Suppressor macrophage (primary cell): ENCODE measurements at regions not wholly inside any gene's neighbourhood (a gene's known extent, or its start where the extent isn't known, plus 50 kb on each side); places are given as distances from the start of the nearest gene placed in this dataset.
"Not testable (repeated sequence)": the region's sequence is repeated elsewhere in the genome, so short reads cannot be mapped to it uniquely, and the experiment has no call there.

ENCODE experiments used
- DNase-seq, 4 experiments: peaks; one replicate each; pipeline ENCODE4 v3.0.0-alpha.2; 2020 to 2022

DNA sequence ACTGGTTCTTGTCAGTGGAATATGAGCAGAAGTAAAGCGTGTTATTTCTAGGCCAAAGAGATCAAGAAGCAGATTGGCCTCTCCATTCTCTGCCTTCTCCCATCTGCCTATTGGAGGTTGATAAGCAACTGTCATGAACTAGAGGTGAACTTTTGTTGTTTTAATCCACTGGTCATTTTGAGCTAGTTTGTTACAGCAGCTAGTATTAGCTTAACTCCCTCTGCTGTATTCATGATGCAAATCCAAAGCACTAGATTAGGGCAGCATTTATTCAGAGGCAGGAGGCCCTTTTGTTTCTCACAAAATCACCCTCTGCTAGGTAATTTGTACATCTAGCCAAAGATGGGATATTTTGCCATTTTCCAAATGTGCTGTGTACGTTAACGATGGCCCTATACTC, 97.3 kb upstream of the DPT start:
- DNase-seq = no peak

DNA sequence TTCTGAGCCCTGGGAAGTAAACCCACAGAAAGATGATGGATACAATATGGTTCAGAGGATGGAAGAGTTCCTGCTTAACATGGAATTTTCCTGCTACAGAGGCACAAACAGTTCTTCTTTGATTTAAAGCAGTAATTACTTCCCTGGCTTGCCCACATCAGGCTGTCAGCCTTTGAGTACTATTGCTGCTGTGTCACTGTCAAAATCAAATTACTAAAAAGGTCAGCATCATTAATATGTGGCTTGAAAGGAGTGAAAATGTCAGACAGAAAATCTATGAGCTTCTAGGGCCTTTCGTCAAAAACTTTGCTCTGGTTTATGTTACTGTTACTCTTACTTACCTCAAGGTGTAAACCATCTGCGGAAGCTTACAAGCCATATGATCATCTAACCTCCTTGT, 98.6 kb upstream of the DPT start:
- DNase-seq = no peak

DNA sequence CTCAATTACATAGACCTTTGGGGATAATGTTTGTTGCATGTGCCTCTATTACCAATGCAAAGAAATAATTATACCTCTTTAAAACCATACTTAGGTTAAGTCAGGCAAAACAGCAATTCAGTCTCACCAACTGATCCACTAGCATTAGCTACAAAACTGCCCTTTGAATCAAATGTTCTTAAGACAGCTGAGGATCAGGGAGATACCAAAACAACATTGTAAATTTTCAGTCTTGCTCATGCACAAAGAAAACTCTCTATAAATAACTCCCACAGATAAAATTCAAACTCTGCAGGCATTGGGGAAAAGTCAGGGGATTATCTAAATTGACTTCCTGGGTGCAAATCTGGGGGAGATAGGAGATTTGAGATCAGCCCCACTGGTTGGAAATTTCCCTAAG, 100.9 kb upstream of the DPT start:
- DNase-seq = no peak

DNA sequence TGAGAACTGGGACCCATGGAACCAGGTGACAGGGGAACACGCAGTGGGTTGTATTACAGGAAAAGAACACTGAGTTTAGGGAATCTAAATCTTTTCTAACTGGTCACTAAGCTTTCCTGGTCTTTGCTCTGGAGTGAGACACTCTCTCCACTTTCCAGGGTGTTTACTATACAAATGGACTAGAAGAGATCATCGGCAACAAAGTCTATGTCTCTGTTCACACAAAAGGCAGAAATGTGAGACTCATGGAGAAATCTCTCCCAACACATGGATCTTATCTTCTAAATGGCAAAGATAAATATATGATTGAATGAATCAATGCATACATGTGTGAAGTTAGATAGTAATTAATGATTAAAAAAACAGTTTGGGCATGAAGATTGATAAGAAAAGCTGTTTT, 101.6 kb upstream of the DPT start:
- no peak for DNase-seq

DNA sequence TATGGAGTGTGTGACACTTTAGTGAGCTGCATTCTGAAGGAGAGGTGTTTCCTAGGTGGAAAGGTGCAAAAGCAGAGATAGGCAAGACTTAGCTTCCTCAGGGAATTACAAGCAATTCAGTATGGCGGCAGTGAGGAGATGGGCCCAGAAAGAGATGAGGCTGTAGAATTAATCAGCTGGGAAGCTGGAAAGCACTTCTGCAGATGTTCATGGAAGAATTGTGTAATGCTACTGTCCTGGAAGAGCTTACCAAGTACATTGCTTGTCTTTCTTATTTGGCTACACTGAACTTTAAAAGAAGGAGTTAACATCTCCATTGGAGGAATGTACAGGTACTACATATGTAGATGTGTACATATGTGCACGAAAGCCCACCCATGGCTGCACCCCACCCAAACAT, 103.7 kb upstream of the DPT start:
- DNase-seq = no peak

DNA sequence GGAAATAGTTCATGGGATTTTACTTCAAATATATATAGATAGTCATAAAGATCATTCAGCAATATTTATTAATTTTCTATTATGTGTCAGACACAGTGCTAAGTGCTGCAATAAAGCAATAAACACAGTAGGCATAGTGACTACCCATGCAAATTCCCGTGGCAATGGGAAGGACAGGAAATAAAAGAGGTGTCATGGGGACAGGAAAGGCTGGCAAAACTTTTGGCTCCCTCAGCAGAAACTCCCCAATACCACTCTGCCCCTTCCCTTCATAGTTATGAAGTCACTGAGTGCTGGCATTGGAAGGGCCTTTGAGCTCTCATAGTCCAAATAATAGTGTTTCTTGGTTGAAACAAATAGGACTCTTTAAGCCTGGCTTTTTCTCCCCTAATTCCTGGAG, 104.4 kb upstream of the DPT start:
- DNase-seq = peak in 1 of 4 experiments; percentile 13

DNA sequence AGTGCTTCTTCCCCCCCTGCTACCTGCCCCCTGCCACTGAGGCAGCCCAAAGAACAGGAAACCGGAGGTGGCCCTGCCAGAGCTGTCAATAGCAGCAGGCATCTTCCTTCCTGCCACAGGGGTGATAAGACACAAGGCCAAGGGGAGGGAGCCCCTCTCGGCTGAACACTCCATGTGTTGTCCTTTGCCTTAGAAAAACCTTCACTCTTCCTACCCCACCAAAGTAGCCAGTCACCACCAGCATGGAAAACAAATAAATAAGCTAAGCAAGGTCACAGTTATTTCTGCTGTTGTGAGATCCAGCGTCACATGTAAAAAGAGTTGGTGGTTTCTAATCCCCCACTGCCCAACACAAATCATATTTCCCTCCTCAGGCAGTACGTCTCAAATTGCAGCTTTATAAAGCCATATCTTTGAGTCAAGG, 104.8 kb upstream of the DPT start:
- no peak for DNase-seq

DNA sequence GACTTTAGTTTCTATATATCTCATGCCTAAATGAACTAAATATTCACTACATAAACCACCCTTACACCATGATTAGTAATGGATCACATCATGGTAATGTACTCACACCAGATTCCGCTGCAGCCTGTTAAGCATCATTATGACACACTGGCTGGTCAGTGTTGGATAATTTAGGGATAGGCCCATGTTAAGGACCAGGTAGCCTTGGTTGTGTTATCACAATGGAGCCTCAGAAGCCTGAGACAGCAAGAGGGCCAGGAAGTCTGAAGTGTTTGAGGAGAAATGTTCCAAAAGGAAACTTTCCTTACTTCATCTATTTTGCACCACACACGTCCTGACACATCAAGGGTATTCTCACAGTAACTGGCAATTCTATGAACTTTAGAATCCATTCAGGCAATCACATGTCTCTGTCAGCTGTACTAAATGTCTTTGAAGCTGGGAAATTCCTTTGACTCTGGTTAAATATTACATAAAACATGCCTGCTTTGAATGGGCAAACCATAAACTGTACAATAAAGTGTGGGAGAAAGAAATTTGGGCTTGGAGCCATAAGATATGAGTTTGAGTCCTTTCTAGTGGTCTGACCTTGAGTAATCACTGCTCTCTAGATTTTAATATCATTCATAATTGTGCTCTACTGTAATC, 105.3 kb upstream of the DPT start:
- DNase-seq = no peak

DNA sequence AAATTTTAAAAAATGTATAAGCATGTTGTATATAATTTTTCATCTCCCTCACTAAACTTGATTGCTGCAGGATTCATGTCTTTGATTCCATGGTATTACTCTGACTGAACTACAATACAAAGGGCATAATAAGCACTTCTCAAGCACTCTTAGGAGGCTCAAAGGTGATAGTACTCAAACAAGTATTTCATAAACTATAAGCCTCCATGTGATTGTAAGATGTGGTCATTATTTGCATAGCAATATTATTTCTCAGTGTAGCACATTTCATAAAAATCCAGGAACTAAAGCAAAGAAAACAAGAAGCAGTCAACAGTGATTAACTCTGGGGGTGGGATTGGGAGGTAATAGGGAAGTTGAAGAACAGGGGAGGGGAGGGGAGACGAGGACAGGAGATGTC, 106.2 kb upstream of the DPT start:
- peak; percentile 7 to 61 (median 38) for DNase-seq

DNA sequence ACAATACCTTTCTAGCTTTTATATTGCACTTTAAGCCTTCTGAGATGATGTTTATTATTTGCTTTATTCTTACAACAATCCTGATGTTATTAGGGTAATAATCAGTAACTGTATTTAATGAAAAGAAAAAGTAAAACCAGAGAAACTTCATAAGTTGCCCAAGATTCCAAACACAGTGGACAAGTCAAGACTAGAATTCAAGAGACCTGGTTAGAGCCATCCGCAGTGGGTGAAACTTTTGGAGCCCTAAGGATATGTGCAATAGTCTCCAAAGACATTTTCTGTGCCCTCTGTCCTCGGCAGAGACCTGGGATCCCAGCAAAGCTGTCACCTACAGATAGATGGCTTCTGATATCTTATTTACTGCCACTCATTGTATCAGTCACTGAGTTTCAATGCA, 106.8 kb upstream of the DPT start:
- DNase-seq = no peak

DNA sequence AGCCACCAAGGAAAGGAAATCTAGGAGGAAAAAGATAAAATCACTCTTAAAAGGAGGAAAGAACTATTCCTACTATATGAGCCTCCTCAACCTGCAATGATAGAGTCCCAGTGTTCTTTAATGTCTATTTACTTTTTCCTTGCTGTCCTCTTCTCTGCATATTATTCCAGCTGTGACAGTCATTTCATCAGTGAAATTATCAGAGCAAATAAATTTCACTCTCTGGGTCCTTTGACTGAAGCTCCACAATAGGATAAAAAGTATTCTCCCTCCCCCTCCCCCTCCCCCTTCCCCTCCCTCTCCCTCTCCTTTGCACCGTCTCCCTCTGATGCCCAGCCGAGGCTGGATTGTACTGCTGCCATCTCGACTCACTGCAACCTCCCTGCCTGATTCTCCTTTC, 107.5 kb upstream of the DPT start:
- no peak for DNase-seq

DNA sequence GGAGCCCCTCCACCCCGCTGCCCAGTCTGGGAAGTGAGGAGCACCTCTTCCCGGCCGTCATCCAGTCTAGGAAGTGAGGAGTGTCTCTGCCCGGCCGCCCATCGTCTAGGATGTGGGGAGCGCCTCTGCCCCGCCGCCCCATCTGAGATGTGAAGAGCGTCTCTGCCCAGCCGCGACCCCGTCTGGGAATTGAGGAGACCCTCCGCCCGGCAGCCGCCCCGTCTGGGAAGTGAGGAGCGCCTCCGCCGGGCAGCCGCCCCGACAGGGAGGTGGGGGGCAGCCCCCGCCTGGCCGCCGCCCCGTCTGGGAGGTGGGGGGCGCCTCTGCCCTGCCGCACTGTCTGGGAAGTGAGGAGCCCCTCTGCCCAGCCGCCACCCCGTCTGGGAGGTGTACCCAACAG, 108.2 kb upstream of the DPT start:
- DNase-seq = not testable (repeated sequence)

DNA sequence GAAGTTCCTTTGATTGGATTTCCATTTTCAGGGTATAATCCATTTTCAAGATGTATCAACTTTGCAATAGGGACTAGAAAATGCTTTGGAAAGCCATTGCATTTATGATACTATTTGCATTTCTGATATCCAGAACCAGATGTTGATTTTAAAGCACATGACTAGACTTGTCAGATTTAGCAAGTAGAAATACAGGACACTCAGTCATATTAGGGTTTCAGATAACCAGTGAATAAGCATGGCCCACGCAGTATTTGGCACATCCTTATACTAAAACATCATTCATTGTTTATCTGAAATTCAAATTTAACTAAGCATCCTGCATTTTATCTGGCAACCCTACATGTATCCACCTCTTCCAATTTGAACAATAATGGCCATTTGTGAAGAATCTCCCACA, 113.3 kb upstream of the DPT start:
- DNase-seq = no peak

DNA sequence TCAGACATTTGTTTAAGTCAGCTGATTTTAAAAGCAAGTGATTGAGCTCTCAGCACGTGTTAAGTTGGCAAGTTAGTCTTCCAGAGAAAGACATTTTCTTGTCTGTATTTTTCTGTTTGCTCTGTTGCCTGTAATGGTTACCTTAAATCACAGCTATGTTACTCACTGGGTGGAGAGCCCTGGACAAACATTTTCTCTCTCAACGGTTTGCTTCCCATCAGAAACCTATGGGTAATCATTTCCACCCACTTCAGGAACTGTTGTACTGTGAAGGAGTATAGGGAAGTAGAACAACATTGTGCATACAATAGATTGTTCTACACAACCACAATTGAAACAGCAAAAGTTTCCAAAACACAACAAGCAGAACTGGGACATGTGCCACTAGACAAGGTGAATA, 113.9 kb upstream of the DPT start:
- peak in 2 of 4 experiments; percentile 6 to 20 for DNase-seq

DNA sequence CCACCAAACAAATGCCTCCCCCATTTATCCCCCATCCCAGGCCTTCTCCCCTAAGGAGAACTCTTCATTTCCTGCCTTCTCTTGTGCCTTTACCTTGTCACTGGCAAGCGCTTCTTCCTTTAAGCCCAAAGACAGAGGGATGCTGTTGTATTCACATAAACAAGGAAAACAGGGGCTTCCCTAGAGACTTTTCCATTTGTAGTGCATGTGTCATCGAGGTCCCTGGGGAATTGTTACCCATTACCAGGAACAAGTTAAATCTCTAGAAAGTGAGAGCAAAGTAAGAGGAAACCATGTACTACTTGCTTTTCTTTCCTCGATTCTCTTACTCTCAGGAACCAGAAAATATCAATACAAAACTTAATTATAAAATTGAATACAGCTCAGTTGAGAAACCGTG, 114.4 kb upstream of the DPT start:
- DNase-seq = no peak

DNA sequence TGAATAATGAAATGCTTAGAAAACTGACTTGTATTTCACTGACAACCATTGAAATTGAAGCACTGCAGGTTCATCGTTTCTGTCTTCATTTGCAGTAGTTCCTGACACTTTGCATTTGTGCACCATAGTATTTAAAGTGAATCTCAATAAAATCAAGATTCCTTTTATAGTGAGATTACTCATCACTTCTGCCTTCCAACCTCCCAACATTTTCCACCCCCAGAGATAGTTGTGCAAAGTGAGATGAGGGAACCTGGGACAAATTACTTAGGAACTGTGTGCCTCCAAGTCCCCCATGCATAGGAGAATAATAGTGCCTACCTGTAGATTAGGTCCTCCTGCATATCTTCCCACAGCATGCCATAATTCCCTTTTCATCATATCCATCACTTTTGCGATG, 114.9 kb upstream of the DPT start:
- no peak for DNase-seq

DNA sequence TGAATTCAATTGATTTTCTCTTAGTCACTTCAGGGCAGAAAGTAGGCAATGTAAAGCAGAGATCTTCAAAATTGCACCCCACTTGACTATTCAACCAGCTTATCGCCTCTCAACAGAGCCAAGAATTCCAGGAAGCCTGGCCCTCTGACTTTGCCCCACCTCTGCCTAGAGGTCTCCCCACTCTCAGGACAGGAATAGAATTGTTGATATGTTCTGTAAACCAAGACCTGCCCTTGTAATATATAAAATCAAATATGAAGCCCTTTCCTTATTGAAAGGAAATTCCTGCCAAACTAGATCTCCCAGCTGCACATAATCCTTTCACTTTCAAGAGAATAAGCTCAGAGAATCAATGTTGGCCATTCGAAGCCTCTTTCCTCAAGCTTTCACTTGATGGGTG, 116.1 kb upstream of the DPT start:
- no peak for DNase-seq

DNA sequence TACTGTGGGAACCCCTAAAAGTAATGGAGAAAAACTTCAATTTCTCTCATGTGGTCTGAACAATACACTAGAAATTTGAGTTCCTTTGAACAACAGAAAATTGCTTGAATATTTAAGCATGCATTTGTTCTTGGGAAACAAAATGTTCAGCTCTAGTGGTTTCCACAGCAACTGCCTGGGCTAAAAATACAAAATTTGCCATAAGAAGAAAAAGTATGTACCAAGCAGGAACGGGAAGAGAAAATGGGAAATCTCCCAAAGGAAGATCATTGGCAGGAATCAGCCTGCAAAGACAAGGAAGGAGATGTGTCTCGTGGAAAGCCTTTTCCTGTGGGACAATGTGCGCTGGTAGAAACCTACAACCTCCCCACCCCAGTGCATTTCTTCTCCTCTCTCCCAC, 119.0 kb upstream of the DPT start:
- DNase-seq = no peak

DNA sequence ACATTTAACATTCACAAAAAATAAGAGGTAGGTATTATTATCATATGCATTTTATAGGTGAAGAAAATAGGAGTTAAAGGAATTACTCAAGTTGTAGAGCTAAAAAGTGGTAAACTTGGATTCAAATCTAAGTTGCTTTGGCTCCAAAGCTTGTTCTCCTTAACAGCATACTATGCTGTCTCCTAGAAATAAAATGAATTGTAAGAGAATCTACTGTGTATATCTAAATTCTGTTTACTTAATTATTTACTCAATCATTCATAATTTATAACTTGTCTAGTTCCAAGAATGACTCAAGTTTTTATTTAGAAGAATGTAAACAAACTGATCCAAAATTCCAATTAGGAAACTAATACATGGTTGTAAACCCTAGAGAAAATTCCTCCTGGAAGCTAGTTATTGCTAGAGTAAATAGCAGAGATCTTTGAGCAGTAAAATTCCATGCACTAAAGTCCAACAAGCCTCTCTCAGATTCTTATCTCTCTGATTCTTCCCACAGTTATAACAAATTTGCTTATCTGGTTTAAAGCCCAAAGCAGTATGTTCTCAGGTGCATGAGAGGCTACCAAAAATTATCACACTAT, 132.5 kb upstream of the DPT start:
- DNase-seq = no peak

DNA sequence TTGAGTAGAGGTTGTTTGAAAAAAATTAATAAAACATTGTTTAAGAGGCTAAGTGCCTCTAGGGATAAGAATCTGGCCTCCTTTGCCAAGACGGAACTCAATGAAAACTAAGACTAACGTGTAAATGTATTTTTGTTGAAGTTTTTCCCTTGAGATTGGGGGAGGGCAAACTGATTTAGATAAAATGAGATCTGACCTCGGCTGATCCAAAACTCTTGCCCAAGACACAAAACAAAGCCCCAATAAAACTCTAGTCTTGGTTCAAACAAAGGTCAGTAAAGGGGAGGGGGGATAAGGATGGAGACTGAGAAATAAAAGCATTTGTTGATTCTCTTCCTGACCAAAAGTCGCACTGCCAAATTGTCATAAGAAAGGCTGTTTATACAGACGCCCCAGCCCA, 134.8 kb upstream of the DPT start:
- no peak for DNase-seq

DNA sequence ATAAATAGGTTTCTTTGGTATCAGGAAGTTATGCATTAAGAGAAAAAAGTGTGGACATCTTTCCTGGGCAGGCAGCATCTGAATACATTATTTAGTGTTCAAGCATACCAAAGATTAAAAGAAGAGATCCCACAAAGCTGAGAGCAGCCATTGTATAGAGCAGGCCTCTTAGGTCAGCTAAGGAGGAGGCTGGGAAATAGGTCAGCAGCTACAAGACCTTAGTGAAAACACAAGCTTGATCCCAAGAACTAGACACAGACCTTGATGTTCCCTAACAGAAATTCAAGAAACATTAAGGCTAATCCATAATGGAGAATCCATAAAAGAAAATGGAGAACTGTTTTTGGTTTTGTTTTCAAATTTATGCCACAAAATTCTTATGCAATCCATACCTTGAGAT, 135.3 kb upstream of the DPT start:
- DNase-seq = no peak

DNA sequence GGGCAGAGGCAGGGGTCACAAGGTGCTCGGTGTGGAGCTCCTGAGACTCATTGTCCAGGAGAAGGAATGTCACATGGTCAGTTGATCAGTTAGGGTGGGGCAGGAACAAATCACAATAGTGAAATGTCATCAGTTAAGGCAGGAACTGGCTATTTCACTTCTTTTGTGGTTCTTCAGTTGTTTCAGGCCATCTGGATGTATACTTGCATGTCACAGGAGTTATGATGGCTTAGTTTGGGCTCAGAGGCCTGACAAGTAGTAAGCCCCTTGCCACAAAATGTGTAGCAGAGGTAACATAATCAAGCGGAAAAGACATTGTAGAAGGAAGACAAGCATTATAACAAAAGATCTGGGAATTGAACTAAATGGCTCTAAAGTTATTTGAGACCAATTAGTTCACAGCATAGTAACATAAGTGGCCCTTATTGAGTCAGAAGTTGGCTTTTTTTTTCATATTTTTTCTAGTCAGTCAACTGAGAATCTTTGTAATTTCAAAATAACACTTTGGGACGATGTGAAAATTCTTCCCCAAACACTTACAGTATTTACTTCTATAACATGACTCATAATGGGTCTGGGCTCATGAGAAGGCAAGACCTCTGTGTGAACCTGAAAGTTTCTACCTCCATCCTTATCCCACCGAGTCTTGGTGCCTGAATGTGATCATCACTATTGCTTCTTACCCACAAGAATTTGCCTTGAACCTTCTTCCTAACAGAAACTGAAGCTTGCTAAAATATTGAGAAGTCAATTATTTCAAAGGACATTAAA, 137.0 kb upstream of the DPT start:
- no peak for DNase-seq

DNA sequence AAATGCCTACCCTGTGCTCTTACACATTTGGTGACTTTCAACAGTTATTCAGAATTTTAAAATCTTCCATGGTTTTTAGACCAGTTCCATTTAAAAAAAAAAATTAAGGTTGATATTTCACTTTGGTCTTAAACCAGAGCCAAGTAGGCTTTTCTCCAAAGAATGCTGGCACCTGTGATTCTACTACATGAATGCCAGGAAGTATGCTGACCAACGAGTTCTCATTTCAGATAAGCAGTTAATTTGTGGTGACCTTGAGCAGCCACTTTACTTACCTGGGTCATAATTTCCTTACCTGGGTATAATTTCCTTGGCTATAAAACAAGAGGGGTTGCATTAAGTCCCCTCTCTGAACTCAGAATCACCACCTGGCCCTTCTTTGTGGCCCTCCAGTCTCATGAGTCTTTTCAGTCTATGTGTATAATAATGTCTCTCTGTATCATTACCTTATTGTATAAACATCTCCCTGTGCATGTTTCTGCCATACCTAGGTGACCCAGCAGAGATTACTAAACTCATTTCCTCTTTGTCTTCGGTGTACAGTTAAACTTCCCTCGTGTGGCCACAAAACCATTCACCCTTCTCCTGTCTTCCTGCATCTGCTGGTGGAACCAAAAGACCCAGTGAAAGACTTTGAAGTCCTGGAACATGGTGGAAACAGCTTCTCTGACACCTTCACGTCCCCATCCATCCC, 139.1 kb upstream of the DPT start:
- DNase-seq = no peak

DNA sequence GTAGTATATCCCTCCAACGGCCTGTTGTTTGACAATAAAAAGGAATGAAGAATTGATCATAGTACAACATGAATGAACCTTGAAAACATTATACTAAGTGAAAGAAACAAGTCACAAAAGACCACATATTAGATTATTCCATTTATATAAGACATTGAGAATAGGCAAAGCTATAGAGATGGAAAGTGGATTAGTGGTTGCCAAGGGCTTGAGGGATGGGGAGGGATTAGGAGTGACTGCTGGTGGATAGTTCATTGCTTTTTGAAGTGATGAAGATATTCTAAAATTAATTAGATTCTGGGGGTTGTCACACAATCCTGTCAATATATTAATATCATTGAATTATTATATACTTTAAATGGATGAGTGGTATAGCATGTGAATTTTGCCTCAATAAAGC, 142.5 kb upstream of the DPT start:
- DNase-seq = no peak
